ENCODE measurements at regions not wholly inside any gene's neighbourhood (a gene's known extent, or its start where the extent isn't known, plus 50 kb on each side); places are given as distances from the start of the nearest gene placed in this dataset.

DNA sequence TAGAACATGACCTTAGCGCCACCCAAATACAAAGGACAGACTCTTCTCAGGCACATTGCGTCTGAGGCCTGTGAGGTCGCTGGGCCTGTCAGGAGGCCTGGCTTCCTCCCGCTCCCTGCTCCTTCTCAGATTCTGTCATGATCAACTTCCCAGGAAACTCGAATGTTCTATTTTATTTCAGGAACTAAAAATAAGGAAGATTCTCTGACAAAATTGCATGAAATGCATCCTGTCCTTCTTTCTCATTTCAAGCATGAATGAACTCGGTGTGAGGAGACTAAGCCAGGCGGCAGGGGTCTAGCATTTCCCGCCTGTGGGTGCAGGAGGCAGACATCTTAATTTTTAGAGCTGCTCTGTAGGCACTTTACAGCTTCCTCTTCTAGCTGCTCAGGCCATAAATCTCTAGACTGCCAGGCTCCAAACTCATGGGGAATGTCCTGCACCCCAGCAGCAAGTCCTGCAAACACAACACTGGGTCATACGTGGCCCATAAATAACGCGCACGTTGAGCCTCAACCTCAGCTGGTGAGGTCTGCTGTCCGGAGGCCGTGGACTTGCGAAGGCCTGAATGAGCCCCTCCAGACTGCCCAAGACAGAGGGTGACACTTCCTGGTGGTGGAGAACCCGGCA is 109.7 kb upstream of the ZNF236 start:
- in situ Hi-C loops (cut with MboI; ENCODE audit: low sequenced_read_pairs) = no loop called here
- H2BK120ac ChIP-seq (ENCODE audit: low read depth, low read length) = no peak overlapping the region
- no peak for ATAC-seq (ENCODE audit: low read depth)

More for the DNA sequence above, 109.7 kb upstream of the ZNF236 start:
- Histone ChIP-seq H3K9me1 (ENCODE audit: insufficient read depth, low read length) (no peaks in the 10 kb centered on the region), H3K9me3 (ENCODE audit: control insufficient read depth, insufficient read depth, low read length) (no peaks in the 10 kb centered on the region), H3K36me3 (ENCODE audit: control insufficient read depth, insufficient read depth, low read length) (no peaks in the 10 kb centered on the region), H2BK15ac (ENCODE audit: low read depth, low read length) (no peak overlapping the region), H2AFZ (replicated peaks; ENCODE audit: low read length, poor library complexity) (no peak overlapping the region), H3K27ac (ENCODE audit: insufficient read depth, low read length) (no peak overlapping the region), H3K4me2 (ENCODE audit: low read depth, low read length) (no peak overlapping the region), H2AK5ac (ENCODE audit: low read depth, low read length) (no peak overlapping the region), H2AK9ac (replicated peaks; ENCODE audit: low read depth, low read length, poor library complexity) (no peak overlapping the region), H3K18ac (ENCODE audit: low read depth, low read length) (no peak overlapping the region), H3K4me3 (ENCODE audit: insufficient read depth, low read depth, low read length) (no peak overlapping the region), H3K79me1 (ENCODE audit: low read depth in 1 of 2, low read length in 2 of 2) (no peaks in the 10 kb centered on the region), H3K4ac (ENCODE audit: low read depth, low read length) (no peak overlapping the region), H3K56ac (ENCODE audit: extremely low read depth, insufficient read depth, low read length) (no peak overlapping the region), H2BK20ac (ENCODE audit: low read depth, low read length) (no peak overlapping the region), H3K14ac (replicated peaks; ENCODE audit: low read depth, low read length) (no peak overlapping the region), H4K5ac (ENCODE audit: low read depth, low read length) (no peak overlapping the region), H4K20me1 (ENCODE audit: insufficient read depth, low read length) (no peaks in the 10 kb centered on the region), H2BK5ac (ENCODE audit: low read depth, low read length, poor library complexity, severe bottlenecking) (no peak overlapping the region), H4K91ac (ENCODE audit: insufficient read depth, low read depth, low read length) (no peak overlapping the region), H4K8ac (ENCODE audit: low read depth in 2 of 2, low read length in 2 of 2) (no peak overlapping the region), H3K23ac (ENCODE audit: low read depth, low read length) (no peak overlapping the region), H3K9ac (ENCODE audit: low read depth, low read length) (no peak overlapping the region), H3K27me3 (ENCODE audit: control insufficient read depth, insufficient read depth, low read length) (no peaks in the 10 kb centered on the region), H3K4me1 (ENCODE audit: control insufficient read depth, insufficient read depth, low read length) (no peaks in the 10 kb centered on the region)
- dilution Hi-C loops (cut with HindIII; ENCODE audit: low sequenced_read_pairs, unreplicated experiment) = no loop called here
- CTCF ChIA-PET = no interaction called here
- DNase-seq = no peak
- intact Hi-C loops (cut with micrococcal nuclease) = no loop called here
- POLR2A ChIA-PET (ENCODE audit: unreplicated experiment) = no interaction called here
- BruUV-seq (replicated peaks) = no TSS peak
- WGBS, 2 experiments (ENCODE audit: extremely low coverage in 2 of 2, insufficient read length in 1 of 2) = 80% methylated on average over 10 of the region's 16 CpGs; no CpG with 5 or more reads in 1 of the 2 experiments
- TF ChIP-seq RCOR1 (IDR thresholded peaks at IDR 0.05; ENCODE audit: insufficient replicate concordance, low read length) (no peak), SMC3 (IDR thresholded peaks at IDR 0.05; ENCODE audit: low read depth, low read length) (no peak), RAD21 (IDR thresholded peaks at IDR 0.05; ENCODE audit: low read length) (no peak), CEBPB (IDR thresholded peaks at IDR 0.05; ENCODE audit: low read depth, low read length) (no peak), RFX5 (IDR thresholded peaks at IDR 0.05; ENCODE audit: low read depth, low read length) (no peak), MAFK (IDR thresholded peaks at IDR 0.05; ENCODE audit: low read depth, low read length) (no peak), POLR2A (IDR thresholded peaks at IDR 0.05; ENCODE audit: low read depth, low read length) (no peak), NFE2L2 (IDR thresholded peaks at IDR 0.05; ENCODE audit: low read depth, low read length) (no peak), BHLHE40 (IDR thresholded peaks at IDR 0.05; ENCODE audit: low read depth, low read length) (no peak), MXI1 (IDR thresholded peaks at IDR 0.05; ENCODE audit: borderline replicate concordance, low read depth, low read length) (no peak), MAZ (IDR thresholded peaks at IDR 0.05; ENCODE audit: borderline replicate concordance, low read depth, low read length) (no peak), FOS (IDR thresholded peaks at IDR 0.05; ENCODE audit: low read depth, low read length) (no peak), CHD1 (IDR thresholded peaks at IDR 0.05; ENCODE audit: low read depth, low read length) (no peak)
- TF ChIP-seq, protein P1, sequence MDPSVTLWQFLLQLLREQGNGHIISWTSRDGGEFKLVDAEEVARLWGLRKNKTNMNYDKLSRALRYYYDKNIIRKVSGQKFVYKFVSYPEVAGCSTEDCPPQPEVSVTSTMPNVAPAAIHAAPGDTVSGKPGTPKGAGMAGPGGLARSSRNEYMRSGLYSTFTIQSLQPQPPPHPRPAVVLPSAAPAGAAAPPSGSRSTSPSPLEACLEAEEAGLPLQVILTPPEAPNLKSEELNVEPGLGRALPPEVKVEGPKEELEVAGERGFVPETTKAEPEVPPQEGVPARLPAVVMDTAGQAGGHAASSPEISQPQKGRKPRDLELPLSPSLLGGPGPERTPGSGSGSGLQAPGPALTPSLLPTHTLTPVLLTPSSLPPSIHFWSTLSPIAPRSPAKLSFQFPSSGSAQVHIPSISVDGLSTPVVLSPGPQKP (IDR thresholded peaks at IDR 0.05; ENCODE audit: borderline replicate concordance, low read depth, low read length) = no peak
- TF ChIP-seq, protein P2, sequence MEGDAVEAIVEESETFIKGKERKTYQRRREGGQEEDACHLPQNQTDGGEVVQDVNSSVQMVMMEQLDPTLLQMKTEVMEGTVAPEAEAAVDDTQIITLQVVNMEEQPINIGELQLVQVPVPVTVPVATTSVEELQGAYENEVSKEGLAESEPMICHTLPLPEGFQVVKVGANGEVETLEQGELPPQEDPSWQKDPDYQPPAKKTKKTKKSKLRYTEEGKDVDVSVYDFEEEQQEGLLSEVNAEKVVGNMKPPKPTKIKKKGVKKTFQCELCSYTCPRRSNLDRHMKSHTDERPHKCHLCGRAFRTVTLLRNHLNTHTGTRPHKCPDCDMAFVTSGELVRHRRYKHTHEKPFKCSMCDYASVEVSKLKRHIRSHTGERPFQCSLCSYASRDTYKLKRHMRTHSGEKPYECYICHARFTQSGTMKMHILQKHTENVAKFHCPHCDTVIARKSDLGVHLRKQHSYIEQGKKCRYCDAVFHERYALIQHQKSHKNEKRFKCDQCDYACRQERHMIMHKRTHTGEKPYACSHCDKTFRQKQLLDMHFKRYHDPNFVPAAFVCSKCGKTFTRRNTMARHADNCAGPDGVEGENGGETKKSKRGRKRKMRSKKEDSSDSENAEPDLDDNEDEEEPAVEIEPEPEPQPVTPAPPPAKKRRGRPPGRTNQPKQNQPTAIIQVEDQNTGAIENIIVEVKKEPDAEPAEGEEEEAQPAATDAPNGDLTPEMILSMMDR (conservative IDR thresholded peaks at IDR 0.05; ENCODE audit: low read depth, low read length) = no peak

All from IMR-90 (cell line).